ENCODE measurements at regions not wholly inside any gene's neighbourhood (a gene's known extent, or its start where the extent isn't known, plus 50 kb on each side); places are given as distances from the start of the nearest gene placed in this dataset.

DNA sequence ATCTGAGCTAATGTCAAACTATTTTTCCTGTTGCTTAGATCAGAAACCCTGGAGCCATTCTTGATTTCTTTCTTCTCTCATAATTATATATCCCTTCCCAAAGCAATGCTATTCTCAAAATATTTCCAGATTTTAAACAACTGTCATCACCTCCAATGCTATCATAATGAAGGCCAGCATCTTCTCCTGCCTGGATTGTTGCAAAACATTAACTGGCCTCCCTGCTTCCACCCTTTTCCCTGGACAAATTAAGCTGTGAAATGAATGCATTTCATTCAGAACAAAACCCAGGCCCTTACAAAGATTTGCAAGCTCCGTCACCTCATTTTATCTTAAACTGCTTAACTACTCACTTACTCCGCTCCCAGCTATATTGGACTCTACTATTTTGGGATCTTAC lies 535.3 kb upstream of the HS3ST5 start:
- no peak for ATAC-seq
- Mint-ChIP-seq H3K9me3 (no peaks in the 10 kb centered on the region), H3K36me3 (ENCODE audit: low read depth) (no peaks in the 10 kb centered on the region), H3K27ac (no peak overlapping the region), H3K4me3 (no peak overlapping the region), H3K4me1 (no peaks in the 10 kb centered on the region), H3K27me3 (ENCODE audit: insufficient read depth, low read depth, poor library complexity) (no peaks in the 10 kb centered on the region)
- H3F3A ChIP-seq (replicated peaks; ENCODE audit: low read depth) = no peaks in the 10 kb centered on the region
- H3K36me3 ChIP-seq (ENCODE audit: insufficient read depth) = no peaks in the 10 kb centered on the region
- no peak overlapping the region for H3K27ac ChIP-seq (ENCODE audit: low read depth)
- no peak overlapping the region for H2AFZ ChIP-seq
- H4K20me1 ChIP-seq (replicated peaks; ENCODE audit: insufficient read depth) = no peaks in the 10 kb centered on the region
- no peaks in the 10 kb centered on the region for H3K4me1 ChIP-seq (ENCODE audit: insufficient read depth)
- H3K79me2 ChIP-seq (replicated peaks; ENCODE audit: insufficient read depth) = no peaks in the 10 kb centered on the region
- no peak overlapping the region for H3K4me3 ChIP-seq
- TF ChIP-seq REST (IDR thresholded peaks at IDR 0.05; ENCODE audit: unreplicated experiment) (no peak), ZNF462 (CRISPR knock-in tag; IDR thresholded peaks at IDR 0.05) (no peak), JUNB (IDR thresholded peaks at IDR 0.05; ENCODE audit: unreplicated experiment) (no peak), NANOG (IDR thresholded peaks at IDR 0.05; ENCODE audit: borderline replicate concordance) (no peak), ETS1 (IDR thresholded peaks at IDR 0.05) (no peak), EZH2 (IDR thresholded peaks at IDR 0.05; ENCODE audit: low read depth, unreplicated experiment) (no peak)
- DNase-seq (ENCODE audit: low spot score) = no peak
- H3K27me3 ChIP-seq (ENCODE audit: insufficient read depth) = no peaks in the 10 kb centered on the region
- no peaks in the 10 kb centered on the region for H3K9me2 ChIP-seq (ENCODE audit: insufficient read depth)
- no peak overlapping the region for H3K4me2 ChIP-seq

Data from GM23338 (cell line).